ENCODE measurements at regions not wholly inside any gene's neighbourhood (a gene's known extent, or its start where the extent isn't known, plus 50 kb on each side); places are given as distances from the start of the nearest gene placed in this dataset.

DNA sequence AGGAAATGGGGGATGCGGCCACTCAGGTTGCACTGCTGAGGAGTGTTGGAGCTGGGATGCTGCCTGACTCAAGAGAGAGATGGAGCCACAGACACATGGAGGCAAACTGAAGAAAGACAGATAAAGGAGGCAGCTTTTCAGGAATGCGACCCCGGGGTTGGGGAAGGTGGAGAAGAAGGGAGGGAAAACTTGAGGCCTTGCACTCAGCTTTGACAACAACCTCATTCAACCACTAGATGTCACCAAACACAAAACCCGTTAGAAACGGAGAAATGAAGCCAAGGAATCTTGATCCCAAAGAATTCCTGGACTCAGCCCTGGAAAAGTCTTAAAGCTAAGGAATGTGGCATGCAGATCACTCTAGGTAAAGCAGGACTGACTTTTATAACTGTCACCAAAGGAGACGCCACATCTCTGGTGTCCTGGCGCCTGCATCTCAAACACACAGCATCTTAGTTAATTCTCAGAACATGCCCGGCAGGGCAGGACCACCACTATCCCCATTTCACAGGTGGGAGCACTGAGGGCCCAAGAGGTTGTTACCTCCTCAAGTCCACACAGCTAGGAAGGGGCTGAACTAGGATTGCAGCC is 59.6 kb upstream of the LMCD1 start:
- POLR2A ChIA-PET (ENCODE audit: low non-redundant PET) = interaction anchor here (0.7 kb wide), 1 partner anchor 10 kb away, joined by 3 read pairs; no protein-coding TSS in a partner anchor
- peak; percentile 65 for DNase-seq (ENCODE audit: low spot score)

DNA sequence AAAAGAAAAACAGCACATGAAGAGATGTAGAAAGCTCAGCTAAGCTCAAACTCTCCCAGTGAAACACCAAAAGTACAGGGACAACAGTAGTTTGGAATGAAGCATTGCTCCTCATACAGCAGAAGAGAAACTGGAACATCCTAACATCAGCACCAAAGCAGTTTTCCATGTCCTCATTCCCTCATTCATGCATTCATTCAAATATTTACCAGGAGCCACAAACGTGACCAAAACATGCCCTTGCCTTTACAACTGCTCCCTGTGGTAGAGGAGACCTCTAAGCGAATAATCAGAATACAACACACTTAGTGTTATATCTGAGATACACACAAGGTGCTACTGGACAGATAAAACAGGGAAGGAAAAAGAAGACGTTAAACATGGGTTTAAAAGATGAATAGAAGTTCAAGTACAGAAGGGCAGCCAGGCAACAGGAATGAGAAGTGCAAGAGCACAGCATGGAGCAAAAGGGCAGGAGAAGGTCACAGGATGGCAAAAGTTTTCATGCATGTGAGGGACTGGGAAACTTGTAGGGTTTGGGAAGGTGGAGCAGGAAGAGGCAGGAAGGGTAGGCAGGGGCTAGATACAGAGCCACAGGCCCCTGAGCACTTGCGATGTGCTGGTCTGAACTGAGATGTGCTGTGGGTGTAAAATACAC is 58.5 kb upstream of the LMCD1 start:
- BruUV-seq (replicated peaks) = no TSS peak
- Histone ChIP-seq H3K27me3 (replicated peaks; ENCODE audit: insufficient read depth, low read depth, low read length, poor library complexity) (no peaks in the 10 kb centered on the region), H3K9me3 (ENCODE audit: low read depth, low read length, poor library complexity, severe bottlenecking) (no peaks in the 10 kb centered on the region), H3K4me3 (ENCODE audit: low read depth, low read length, poor library complexity, severe bottlenecking) (no peak overlapping the region), H3K27ac (ENCODE audit: low read depth, low read length, poor library complexity, severe bottlenecking) (no peak overlapping the region), H3K36me3 (ENCODE audit: insufficient read depth, low read length, poor library complexity, severe bottlenecking) (no peaks in the 10 kb centered on the region), H3K4me1 (ENCODE audit: insufficient read depth, low read length, poor library complexity, severe bottlenecking) (peaks cover 13% of the 10 kb centered on the region)
- no peak for DNase-seq (ENCODE audit: low spot score)
- CTCF ChIA-PET = no interaction called here
- intact Hi-C loops (cut with micrococcal nuclease; ENCODE audit: unreplicated experiment) = loop anchor here (1.0 kb wide), 1 partner anchor 180 kb away; no protein-coding TSS in a partner anchor
- POLR2A ChIA-PET (ENCODE audit: low non-redundant PET) = no interaction called here
- TF ChIP-seq, protein P1, sequence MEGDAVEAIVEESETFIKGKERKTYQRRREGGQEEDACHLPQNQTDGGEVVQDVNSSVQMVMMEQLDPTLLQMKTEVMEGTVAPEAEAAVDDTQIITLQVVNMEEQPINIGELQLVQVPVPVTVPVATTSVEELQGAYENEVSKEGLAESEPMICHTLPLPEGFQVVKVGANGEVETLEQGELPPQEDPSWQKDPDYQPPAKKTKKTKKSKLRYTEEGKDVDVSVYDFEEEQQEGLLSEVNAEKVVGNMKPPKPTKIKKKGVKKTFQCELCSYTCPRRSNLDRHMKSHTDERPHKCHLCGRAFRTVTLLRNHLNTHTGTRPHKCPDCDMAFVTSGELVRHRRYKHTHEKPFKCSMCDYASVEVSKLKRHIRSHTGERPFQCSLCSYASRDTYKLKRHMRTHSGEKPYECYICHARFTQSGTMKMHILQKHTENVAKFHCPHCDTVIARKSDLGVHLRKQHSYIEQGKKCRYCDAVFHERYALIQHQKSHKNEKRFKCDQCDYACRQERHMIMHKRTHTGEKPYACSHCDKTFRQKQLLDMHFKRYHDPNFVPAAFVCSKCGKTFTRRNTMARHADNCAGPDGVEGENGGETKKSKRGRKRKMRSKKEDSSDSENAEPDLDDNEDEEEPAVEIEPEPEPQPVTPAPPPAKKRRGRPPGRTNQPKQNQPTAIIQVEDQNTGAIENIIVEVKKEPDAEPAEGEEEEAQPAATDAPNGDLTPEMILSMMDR (conservative IDR thresholded peaks at IDR 0.05; ENCODE audit: low read depth, low read length) = no peak
- TF ChIP-seq EZH2 (IDR thresholded peaks at IDR 0.05; ENCODE audit: borderline replicate concordance, low read depth, low read length, poor library complexity, severe bottlenecking) = no peak

More for the DNA sequence above, 59.6 kb upstream of the LMCD1 start:
- Histone ChIP-seq H3K27me3 (replicated peaks; ENCODE audit: insufficient read depth, low read depth, low read length, poor library complexity) (no peaks in the 10 kb centered on the region), H3K4me3 (ENCODE audit: low read depth, low read length, poor library complexity, severe bottlenecking) (no peak overlapping the region), H3K4me1 (ENCODE audit: insufficient read depth, low read length, poor library complexity, severe bottlenecking) (peaks cover 18% of the 10 kb centered on the region), H3K27ac (ENCODE audit: low read depth, low read length, poor library complexity, severe bottlenecking) (no peak overlapping the region), H3K36me3 (ENCODE audit: insufficient read depth, low read length, poor library complexity, severe bottlenecking) (no peaks in the 10 kb centered on the region), H3K9me3 (ENCODE audit: low read depth, low read length, poor library complexity, severe bottlenecking) (no peaks in the 10 kb centered on the region)
- intact Hi-C loops (cut with micrococcal nuclease; ENCODE audit: unreplicated experiment) = loop anchor here (1.0 kb wide), 1 partner anchor 181 kb away; no protein-coding TSS in a partner anchor
- CTCF ChIA-PET = interaction anchor here (0.9 to 1.1 kb wide), 4 partner anchors 10 to 183 kb away, joined by 3 to 4 read pairs (median 4); no protein-coding TSS in a partner anchor
- no TSS peak for BruUV-seq (replicated peaks)
- TF ChIP-seq EZH2 (IDR thresholded peaks at IDR 0.05; ENCODE audit: borderline replicate concordance, low read depth, low read length, poor library complexity, severe bottlenecking) = no peak
- TF ChIP-seq, protein P1 (conservative IDR thresholded peaks at IDR 0.05; ENCODE audit: low read depth, low read length) = peak; percentile 77

DNA sequence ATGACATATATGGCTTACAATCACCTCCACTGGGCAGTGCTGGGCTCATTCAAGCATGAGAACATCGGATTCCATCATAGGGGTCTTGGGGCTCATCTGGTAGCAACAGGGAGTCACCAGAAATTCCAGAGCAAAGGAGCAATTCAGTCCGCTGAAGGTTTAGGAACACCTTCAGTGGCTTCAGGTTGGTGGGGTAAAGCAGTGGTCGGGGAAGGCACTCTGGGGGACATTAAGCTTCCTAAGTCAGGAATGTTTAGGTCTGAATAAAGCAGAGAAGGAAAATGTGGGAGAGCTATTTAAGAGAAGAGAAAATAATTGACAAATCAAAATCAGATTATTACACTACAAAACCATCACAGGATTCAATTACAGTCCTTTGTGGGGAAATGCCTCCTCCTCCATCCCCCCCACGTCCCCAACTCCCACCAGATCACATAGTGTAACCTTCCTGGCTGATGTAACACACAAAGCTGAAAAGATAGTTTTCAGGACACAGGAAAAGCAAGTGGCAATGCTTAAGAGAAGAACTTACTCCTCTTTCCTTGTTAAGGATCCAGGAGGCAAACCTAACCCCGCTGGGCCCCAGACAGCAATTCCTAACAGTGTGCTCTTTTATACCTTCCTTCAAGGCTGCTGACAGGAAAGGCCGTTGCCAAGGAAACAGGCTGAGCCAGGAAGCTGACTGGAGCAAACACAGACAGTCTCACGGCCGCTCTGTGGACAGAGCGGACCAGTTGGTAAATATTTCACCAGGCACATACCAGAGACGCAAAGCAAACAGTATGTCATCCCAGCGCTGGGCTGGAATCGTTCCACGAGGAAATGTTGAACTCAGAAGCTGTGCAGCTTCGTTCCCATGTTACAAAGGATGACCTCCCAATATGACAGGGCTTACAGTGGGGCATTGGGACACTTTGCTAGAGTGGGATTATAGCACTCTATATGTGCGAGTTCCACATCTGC is 57.5 kb upstream of the LMCD1 start:
- peak; percentile 52 for DNase-seq (ENCODE audit: low spot score)
- H3K36me3 ChIP-seq (ENCODE audit: insufficient read depth, low read length, poor library complexity, severe bottlenecking) = no peaks in the 10 kb centered on the region
- CTCF ChIA-PET = no interaction called here
- no peak overlapping the region for H3K27ac ChIP-seq (ENCODE audit: low read depth, low read length, poor library complexity, severe bottlenecking)
- H3K27me3 ChIP-seq (replicated peaks; ENCODE audit: insufficient read depth, low read depth, low read length, poor library complexity) = no peaks in the 10 kb centered on the region
- H3K4me3 ChIP-seq (ENCODE audit: low read depth, low read length, poor library complexity, severe bottlenecking) = no peak overlapping the region
- TF ChIP-seq, protein P1 (conservative IDR thresholded peaks at IDR 0.05; ENCODE audit: low read depth, low read length) = no peak
- TF ChIP-seq EZH2 (IDR thresholded peaks at IDR 0.05; ENCODE audit: borderline replicate concordance, low read depth, low read length, poor library complexity, severe bottlenecking) = no peak
- BruUV-seq (replicated peaks) = no TSS peak
- intact Hi-C loops (cut with micrococcal nuclease; ENCODE audit: unreplicated experiment) = no loop called here
- no peaks in the 10 kb centered on the region for H3K9me3 ChIP-seq (ENCODE audit: low read depth, low read length, poor library complexity, severe bottlenecking)
- POLR2A ChIA-PET (ENCODE audit: low non-redundant PET) = no interaction called here
- peaks cover 13% of the 10 kb centered on the region for H3K4me1 ChIP-seq (ENCODE audit: insufficient read depth, low read length, poor library complexity, severe bottlenecking)

Measured in A673 (cell line).